ENCODE measurements at regions not wholly inside any gene's neighbourhood (a gene's known extent, or its start where the extent isn't known, plus 50 kb on each side); places are given as distances from the start of the nearest gene placed in this dataset.
A peak's percentile ranks its signal among the peaks of the same experiment; 100 is the strongest.
"Not testable (repeated sequence)": the region's sequence is repeated elsewhere in the genome, so short reads cannot be mapped to it uniquely, and the experiment has no call there.

GRCh38 chr4:163693776-163694175 is 199.3 kb downstream of the TMA16 start:
- DNase-seq = no peak

GRCh38 chr4:163694385-163694784 is 199.9 kb downstream of the TMA16 start:
- DNase-seq = no peak

- DNase-seq = no peak
These were observed 202.6 kb downstream of the TMA16 start for GRCh38 chr4:163697121-163697520.

- not testable (repeated sequence) for DNase-seq
These were observed 205.9 kb downstream of the TMA16 start for GRCh38 chr4:163700383-163700782.

- DNase-seq = peak; percentile 61
These were observed 207.4 kb downstream of the TMA16 start for GRCh38 chr4:163701916-163702315.

GRCh38 chr4:163702736-163703135 is 208.2 kb downstream of the TMA16 start:
- DNase-seq = no peak

GRCh38 chr4:163703251-163703650 is 208.8 kb downstream of the TMA16 start:
- DNase-seq = no peak

GRCh38 chr4:163707873-163708272 is 213.4 kb downstream of the TMA16 start:
- DNase-seq = peak; percentile 4

- no peak for DNase-seq
These were observed 215.1 kb downstream of the TMA16 start for GRCh38 chr4:163709601-163710000.

GRCh38 chr4:163710158-163710557 is 215.7 kb downstream of the TMA16 start:
- no peak for DNase-seq

GRCh38 chr4:163724495-163724894 is 230.0 kb downstream of the TMA16 start:
- DNase-seq = not testable (repeated sequence)

- DNase-seq = no peak
These were observed 232.2 kb downstream of the TMA16 start for GRCh38 chr4:163726641-163727040.

GRCh38 chr4:163731071-163731470 is 236.6 kb downstream of the TMA16 start:
- no peak for DNase-seq

GRCh38 chr4:163732473-163732872 is 238.0 kb downstream of the TMA16 start:
- DNase-seq = no peak

GRCh38 chr4:163736876-163737275 is 242.4 kb downstream of the TMA16 start:
- no peak for DNase-seq

GRCh38 chr4:163737846-163738245 is 243.4 kb downstream of the TMA16 start:
- not testable (repeated sequence) for DNase-seq

GRCh38 chr4:163738521-163738920 is 244.0 kb downstream of the TMA16 start:
- no peak for DNase-seq

- no peak for DNase-seq
These were observed 250.4 kb downstream of the TMA16 start for GRCh38 chr4:163744861-163745260.

- DNase-seq = no peak
These were observed 252.8 kb downstream of the TMA16 start for GRCh38 chr4:163747293-163747692.

- DNase-seq = no peak
These were observed 253.4 kb downstream of the TMA16 start for GRCh38 chr4:163747886-163748285.

- DNase-seq = no peak
These were observed 254.0 kb downstream of the TMA16 start for GRCh38 chr4:163748449-163748848.

- DNase-seq = peak; percentile 7
These were observed 260.5 kb downstream of the TMA16 start for GRCh38 chr4:163755013-163755412.

GRCh38 chr4:163757219-163757618 is 262.7 kb downstream of the TMA16 start:
- DNase-seq = no peak

GRCh38 chr4:163758032-163758431 is 263.5 kb downstream of the TMA16 start:
- no peak for DNase-seq

- no peak for DNase-seq
These were observed 268.3 kb downstream of the TMA16 start for GRCh38 chr4:163762741-163763140.

Data from tongue (tissue), 1 donor.